SK-N-SH (cell line): ENCODE measurements at regions not wholly inside any gene's neighbourhood (a gene's known extent, or its start where the extent isn't known, plus 50 kb on each side); places are given as distances from the start of the nearest gene placed in this dataset.

Experiments
- EP300 ChIP-seq, 2 experiments: IDR thresholded peaks; 2 replicates each; pipeline versions ENCODE4 v1.4.0 to v1.6.1; 2012; ENCODE audit warnings: borderline replicate concordance in 1 of 2, low read depth in 1 of 2, low read length in 1 of 2
- PBX3 ChIP-seq: IDR thresholded peaks from 2 replicates; pipeline ENCODE4; 2012
- POLR2AphosphoS5 ChIP-seq: IDR thresholded peaks from 2 replicates; pipeline ENCODE4 v1.6.1; 2012; ENCODE audit warnings: low read depth, low read length
- RAD21 ChIP-seq: IDR thresholded peaks from 2 replicates; pipeline ENCODE4 v1.6.1; 2012; ENCODE audit warnings: mild to moderate bottlenecking, low read length
- RFX5 ChIP-seq: IDR thresholded peaks from 2 replicates; pipeline ENCODE4 v1.6.1; 2012; ENCODE audit warnings: mild to moderate bottlenecking, improper control_type of control experiment, low read length
- SMC3 ChIP-seq: IDR thresholded peaks from 2 replicates; pipeline ENCODE4 v1.6.1; 2012; ENCODE audit warnings: low read depth, low read length, improper control_type of control experiment
- TF ChIP-seq, protein P1 (sequence below): fragments of 200-600 bp; sonication (generic); IDR thresholded peaks from 2 replicates; pipeline ENCODE4 v1.6.1; 2017; ENCODE audit warnings: antibody characterized with exemption, mild to moderate bottlenecking, moderate library complexity
- TF ChIP-seq, protein P2 (sequence below): fragments of 150-350 bp; IDR thresholded peaks from 2 replicates; pipeline ENCODE4 v1.6.1; 2017; ENCODE audit warnings: antibody characterized with exemption, low read length, low read depth, borderline replicate concordance

- TF ChIP-seq SMC3 (no peak), EP300 (IDR thresholded peaks at IDR 0.05; ENCODE audit: borderline replicate concordance in 1 of 2, low read depth in 1 of 2, low read length in 1 of 2) (no peak), PBX3 (no peak), POLR2AphosphoS5 (no peak), RAD21 (no peak), RFX5 (no peak)
- TF ChIP-seq, protein P1, sequence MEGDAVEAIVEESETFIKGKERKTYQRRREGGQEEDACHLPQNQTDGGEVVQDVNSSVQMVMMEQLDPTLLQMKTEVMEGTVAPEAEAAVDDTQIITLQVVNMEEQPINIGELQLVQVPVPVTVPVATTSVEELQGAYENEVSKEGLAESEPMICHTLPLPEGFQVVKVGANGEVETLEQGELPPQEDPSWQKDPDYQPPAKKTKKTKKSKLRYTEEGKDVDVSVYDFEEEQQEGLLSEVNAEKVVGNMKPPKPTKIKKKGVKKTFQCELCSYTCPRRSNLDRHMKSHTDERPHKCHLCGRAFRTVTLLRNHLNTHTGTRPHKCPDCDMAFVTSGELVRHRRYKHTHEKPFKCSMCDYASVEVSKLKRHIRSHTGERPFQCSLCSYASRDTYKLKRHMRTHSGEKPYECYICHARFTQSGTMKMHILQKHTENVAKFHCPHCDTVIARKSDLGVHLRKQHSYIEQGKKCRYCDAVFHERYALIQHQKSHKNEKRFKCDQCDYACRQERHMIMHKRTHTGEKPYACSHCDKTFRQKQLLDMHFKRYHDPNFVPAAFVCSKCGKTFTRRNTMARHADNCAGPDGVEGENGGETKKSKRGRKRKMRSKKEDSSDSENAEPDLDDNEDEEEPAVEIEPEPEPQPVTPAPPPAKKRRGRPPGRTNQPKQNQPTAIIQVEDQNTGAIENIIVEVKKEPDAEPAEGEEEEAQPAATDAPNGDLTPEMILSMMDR = no peak
- TF ChIP-seq, protein P2, sequence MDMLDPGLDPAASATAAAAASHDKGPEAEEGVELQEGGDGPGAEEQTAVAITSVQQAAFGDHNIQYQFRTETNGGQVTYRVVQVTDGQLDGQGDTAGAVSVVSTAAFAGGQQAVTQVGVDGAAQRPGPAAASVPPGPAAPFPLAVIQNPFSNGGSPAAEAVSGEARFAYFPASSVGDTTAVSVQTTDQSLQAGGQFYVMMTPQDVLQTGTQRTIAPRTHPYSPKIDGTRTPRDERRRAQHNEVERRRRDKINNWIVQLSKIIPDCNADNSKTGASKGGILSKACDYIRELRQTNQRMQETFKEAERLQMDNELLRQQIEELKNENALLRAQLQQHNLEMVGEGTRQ = no peak
Measured at GRCh38 chr1:197998110-197998509, 80.9 kb downstream of the LHX9 start.
